A673 (cell line): ENCODE measurements at regions not wholly inside any gene's neighbourhood (a gene's known extent, or its start where the extent isn't known, plus 50 kb on each side); places are given as distances from the start of the nearest gene placed in this dataset.

Experiments used
- BruUV-seq: library from RNA; stranded (reverse); fragments of 400-500 nt; replicated peaks from 2 replicates; lab custom pipeline; 2021; lab: Mats Ljungman, UMichigan
- CTCF ChIA-PET: fragments of 300-600 bp; sonication (Branson Sonifier 250); formaldehyde crosslinking; loops from one replicate; lab custom pipeline; 2022; ENCODE audit warnings: antibody characterized with exemption; lab: Charles Lee
- POLR2A ChIA-PET: fragments of 300-600 bp; sonication (Branson Sonifier 250); formaldehyde crosslinking; loops from one replicate; lab custom pipeline; 2022; ENCODE audit warnings: antibody characterized with exemption; ENCODE audit not compliant: low non-redundant PET; lab: Charles Lee
- DNase-seq: peaks from one replicate; pipeline ENCODE4 v3.0.0-alpha.2; 2015; ENCODE audit warnings: low spot score
- H3K27ac ChIP-seq: fragments of 200-600 bp; sonication (generic); 2 replicates; pipeline ENCODE4 v1.5.1; 2016; ENCODE audit warnings: mixed run types, low read depth, mild to moderate bottlenecking, mixed read lengths, antibody characterized with exemption, low read length; ENCODE audit not compliant: poor library complexity, severe bottlenecking
- H3K27me3 ChIP-seq: fragments of 200-600 bp; sonication (generic); replicated peaks from 2 replicates; pipeline ENCODE4 v1.6.1; 2017; ENCODE audit warnings: mixed run types, low read depth, mild to moderate bottlenecking, mixed read lengths, antibody characterized with exemption, low read length; ENCODE audit not compliant: insufficient read depth, poor library complexity
- H3K36me3 ChIP-seq: fragments of 200-600 bp; sonication (generic); 2 replicates; pipeline ENCODE4 v1.6.1; 2016; ENCODE audit warnings: mixed run types, mild to moderate bottlenecking, mixed read lengths, antibody characterized with exemption, low read length; ENCODE audit not compliant: insufficient read depth, poor library complexity, severe bottlenecking
- H3K4me1 ChIP-seq: fragments of 200-600 bp; sonication (generic); 2 replicates; pipeline ENCODE4 v1.6.1; 2017; ENCODE audit warnings: mixed run types, mild to moderate bottlenecking, mixed read lengths, antibody characterized with exemption, low read length; ENCODE audit not compliant: insufficient read depth, poor library complexity, severe bottlenecking
- H3K4me3 ChIP-seq: fragments of 200-600 bp; sonication (generic); 2 replicates; pipeline ENCODE4 v1.5.1; 2016; ENCODE audit warnings: low read depth, mixed run types, mild to moderate bottlenecking, mixed read lengths, low read length; ENCODE audit not compliant: poor library complexity, severe bottlenecking
- H3K9me3 ChIP-seq: fragments of 200-600 bp; sonication (generic); 2 replicates; pipeline ENCODE4 v1.6.1; 2016; ENCODE audit warnings: mixed run types, low read depth, mild to moderate bottlenecking, mixed read lengths, antibody characterized with exemption, low read length; ENCODE audit not compliant: poor library complexity, severe bottlenecking
- CTCF ChIP-seq: fragments of 300-800, 200-600 bp; sonication (generic); conservative IDR thresholded peaks from 2 replicates; pipeline ENCODE4 v1.5.1; 2017; ENCODE audit warnings: low read depth, mild to moderate bottlenecking, antibody characterized with exemption, low read length, moderate library complexity, mixed read lengths
- EZH2 ChIP-seq: fragments of 200-600 bp; sonication (generic); IDR thresholded peaks from 2 replicates; pipeline ENCODE4 v1.6.1; 2017; ENCODE audit warnings: borderline replicate concordance, low read depth, mild to moderate bottlenecking, mixed read lengths, antibody characterized with exemption, low read length; ENCODE audit not compliant: poor library complexity, severe bottlenecking
- intact Hi-C: fragments of 100-400 bp; cut with micrococcal nuclease; formaldehyde crosslinking; loops from one replicate; pipeline ENCODE4 v1.10.0; 2022; ENCODE audit not compliant: unreplicated experiment

GRCh38 chr18:65568866-65569265 is 181.9 kb upstream of the CDH7 start:
- ChIA-PET POLR2A (no interaction called here), CTCF (no interaction called here)
- H3K4me3 ChIP-seq = no peak overlapping the region
- DNase-seq = no peak
- H3K36me3 ChIP-seq = no peaks in the 10 kb centered on the region
- H3K9me3 ChIP-seq = no peaks in the 10 kb centered on the region
- H3K27me3 ChIP-seq = no peaks in the 10 kb centered on the region
- intact Hi-C loops = no loop called here
- no peaks in the 10 kb centered on the region for H3K4me1 ChIP-seq
- BruUV-seq = no TSS peak
- TF ChIP-seq CTCF (no peak), EZH2 (no peak)
- H3K27ac ChIP-seq = no peak overlapping the region

DNA sequence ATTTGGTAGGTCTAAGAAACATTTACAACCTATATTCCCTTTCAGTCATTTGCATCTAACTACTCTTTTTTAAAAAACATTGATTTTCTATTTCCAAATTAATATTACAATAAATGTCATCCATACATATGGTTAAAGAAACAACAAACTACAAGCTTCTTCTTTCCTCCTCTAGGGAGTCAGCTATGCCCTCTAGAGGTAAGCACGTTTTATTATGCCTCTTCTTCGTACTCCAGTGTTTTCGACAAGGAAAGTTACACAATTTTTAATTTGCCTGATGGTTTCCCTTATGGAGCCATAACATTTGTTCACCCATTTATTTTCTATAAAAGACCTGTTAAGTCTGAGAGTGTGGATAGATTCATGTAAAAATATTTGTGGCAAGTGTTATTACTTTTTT is 183.4 kb upstream of the CDH7 start:
- POLR2A ChIA-PET = no interaction called here
- CTCF ChIA-PET = interaction anchor here (0.5 kb wide), 1 partner anchor 210 kb away, joined by 9 read pairs; no protein-coding TSS in a partner anchor
- Histone ChIP-seq H3K4me1 (no peaks in the 10 kb centered on the region), H3K4me3 (no peak overlapping the region), H3K9me3 (no peaks in the 10 kb centered on the region), H3K36me3 (no peaks in the 10 kb centered on the region), H3K27me3 (no peaks in the 10 kb centered on the region), H3K27ac (no peak overlapping the region)
- no TSS peak for BruUV-seq
- DNase-seq = peak; percentile 62
- intact Hi-C loops = no loop called here
- TF ChIP-seq CTCF (peak; percentile 72), EZH2 (no peak)

DNA sequence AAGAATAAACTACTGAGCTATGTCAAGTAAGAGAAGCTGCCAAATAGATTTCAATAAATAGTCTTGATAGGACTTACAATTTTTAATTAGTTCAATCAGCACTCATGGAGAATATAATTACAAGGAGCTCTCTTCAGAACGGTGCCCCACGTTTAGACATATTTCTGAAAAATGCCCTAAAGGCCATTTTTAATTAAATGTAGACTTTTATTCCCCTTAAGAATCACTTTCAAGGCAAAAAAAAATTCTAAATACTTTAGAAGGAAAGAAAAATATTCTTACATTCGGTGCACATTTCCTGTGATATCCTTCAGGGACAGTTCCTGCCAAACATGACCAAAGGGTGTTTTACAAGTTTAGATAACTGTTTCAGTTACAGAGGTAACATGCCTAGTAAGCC is 202.5 kb upstream of the CDH7 start:
- intact Hi-C loops = no loop called here
- POLR2A ChIA-PET = no interaction called here
- no peak for TF ChIP-seq CTCF
- TF ChIP-seq EZH2 = no peak
- no TSS peak for BruUV-seq
- DNase-seq = no peak
- Histone ChIP-seq H3K4me1 (no peaks in the 10 kb centered on the region), H3K27me3 (no peaks in the 10 kb centered on the region), H3K36me3 (no peaks in the 10 kb centered on the region), H3K27ac (no peak overlapping the region), H3K9me3 (no peaks in the 10 kb centered on the region), H3K4me3 (no peak overlapping the region)
- CTCF ChIA-PET = no interaction called here
